Stimulated activated CD4-positive, alpha-beta T cell treated with anti-CD3 and anti-CD28 coated beads, Interleukin-15, amount 100 ng/mL, for 48 hours (primary cell): ENCODE measurements at regions not wholly inside any gene's neighbourhood (a gene's known extent, or its start where the extent isn't known, plus 50 kb on each side); places are given as distances from the start of the nearest gene placed in this dataset.

ENCODE experiments used
- DNase-seq, 2 donors: peaks; one replicate each; pipeline ENCODE4 v3.0.0-alpha.2; 2020; ENCODE audit warnings: low read depth in 2 of 2

- DNase-seq: no peak
Observed at GRCh38 chr4:59238212-59238611, 1961.9 kb upstream of the ADGRL3 start.

- DNase-seq: no peak
Observed at GRCh38 chr4:59240011-59240410, 1960.1 kb upstream of the ADGRL3 start.

GRCh38 chr4:59243038-59243437 is 1957.1 kb upstream of the ADGRL3 start:
- DNase-seq: no peak

GRCh38 chr4:59247032-59247431 is 1953.1 kb upstream of the ADGRL3 start:
- no peak for DNase-seq

GRCh38 chr4:59248313-59248712 is 1951.8 kb upstream of the ADGRL3 start:
- no peak for DNase-seq

- DNase-seq: no peak
Observed at GRCh38 chr4:59249110-59249509, 1951.0 kb upstream of the ADGRL3 start.

- DNase-seq: no peak
Observed at GRCh38 chr4:59258002-59258401, 1942.1 kb upstream of the ADGRL3 start.

- no peak for DNase-seq
Observed at GRCh38 chr4:59307609-59308008, 1892.5 kb upstream of the ADGRL3 start.

GRCh38 chr4:59314637-59315036 is 1885.5 kb upstream of the ADGRL3 start:
- DNase-seq: no peak

- no peak for DNase-seq
Observed at GRCh38 chr4:59339631-59340030, 1860.5 kb upstream of the ADGRL3 start.

GRCh38 chr4:59341506-59341905 is 1858.6 kb upstream of the ADGRL3 start:
- DNase-seq: no peak

GRCh38 chr4:59348949-59349348 is 1851.2 kb upstream of the ADGRL3 start:
- DNase-seq: no peak

- DNase-seq: no peak
Observed at GRCh38 chr4:59369229-59369628, 1830.9 kb upstream of the ADGRL3 start.

GRCh38 chr4:59374416-59374815 is 1825.7 kb upstream of the ADGRL3 start:
- DNase-seq: no peak

GRCh38 chr4:59380841-59381366 is 1819.2 kb upstream of the ADGRL3 start:
- DNase-seq: no peak

GRCh38 chr4:59381591-59381990 is 1818.5 kb upstream of the ADGRL3 start:
- no peak for DNase-seq

GRCh38 chr4:59387759-59388758 is 1812.1 kb upstream of the ADGRL3 start:
- no peak for DNase-seq

- DNase-seq: no peak
Observed at GRCh38 chr4:59393780-59394179, 1806.3 kb upstream of the ADGRL3 start.

GRCh38 chr4:59400334-59400733 is 1799.8 kb upstream of the ADGRL3 start:
- DNase-seq: no peak

GRCh38 chr4:59409647-59410046 is 1790.5 kb upstream of the ADGRL3 start:
- DNase-seq: no peak

- DNase-seq: no peak
Observed at GRCh38 chr4:59412739-59413138, 1787.4 kb upstream of the ADGRL3 start.

GRCh38 chr4:59455751-59456150 is 1744.4 kb upstream of the ADGRL3 start:
- DNase-seq: no peak

- no peak for DNase-seq
Observed at GRCh38 chr4:59457576-59457975, 1742.5 kb upstream of the ADGRL3 start.
